ENCODE measurements at regions not wholly inside any gene's neighbourhood (a gene's known extent, or its start where the extent isn't known, plus 50 kb on each side); places are given as distances from the start of the nearest gene placed in this dataset.

DNA sequence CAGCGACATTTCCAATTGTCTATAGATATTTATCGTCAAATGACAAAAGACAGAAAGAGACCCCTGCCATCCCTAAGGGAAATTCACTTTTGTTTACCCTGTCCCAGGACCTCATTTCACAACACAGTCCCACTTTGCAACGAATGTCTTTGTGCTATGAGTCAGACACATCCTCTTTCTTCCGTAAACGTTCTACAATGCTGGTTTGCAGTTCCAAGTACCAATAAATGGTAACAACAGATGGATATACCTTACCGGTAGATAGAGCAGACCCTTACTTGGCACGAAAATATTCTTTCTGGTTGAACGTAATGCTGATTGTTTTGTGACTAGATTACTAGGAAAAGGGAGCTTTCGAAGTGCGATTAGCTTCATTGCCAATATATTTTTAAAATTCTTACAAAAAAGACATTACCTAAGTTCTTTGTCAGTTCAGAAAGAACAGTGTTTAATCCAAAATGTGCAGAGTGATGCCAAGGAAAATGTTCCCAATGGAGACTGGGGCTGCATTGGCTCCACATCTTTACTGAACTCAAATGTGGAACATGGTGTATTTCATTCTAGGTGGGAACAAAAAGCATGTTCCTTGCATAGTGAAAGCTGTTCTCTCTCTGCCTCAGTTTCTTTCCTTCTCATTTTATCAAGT is 202.5 kb upstream of the SLC27A6 start:
- TF ChIP-seq, protein P1, sequence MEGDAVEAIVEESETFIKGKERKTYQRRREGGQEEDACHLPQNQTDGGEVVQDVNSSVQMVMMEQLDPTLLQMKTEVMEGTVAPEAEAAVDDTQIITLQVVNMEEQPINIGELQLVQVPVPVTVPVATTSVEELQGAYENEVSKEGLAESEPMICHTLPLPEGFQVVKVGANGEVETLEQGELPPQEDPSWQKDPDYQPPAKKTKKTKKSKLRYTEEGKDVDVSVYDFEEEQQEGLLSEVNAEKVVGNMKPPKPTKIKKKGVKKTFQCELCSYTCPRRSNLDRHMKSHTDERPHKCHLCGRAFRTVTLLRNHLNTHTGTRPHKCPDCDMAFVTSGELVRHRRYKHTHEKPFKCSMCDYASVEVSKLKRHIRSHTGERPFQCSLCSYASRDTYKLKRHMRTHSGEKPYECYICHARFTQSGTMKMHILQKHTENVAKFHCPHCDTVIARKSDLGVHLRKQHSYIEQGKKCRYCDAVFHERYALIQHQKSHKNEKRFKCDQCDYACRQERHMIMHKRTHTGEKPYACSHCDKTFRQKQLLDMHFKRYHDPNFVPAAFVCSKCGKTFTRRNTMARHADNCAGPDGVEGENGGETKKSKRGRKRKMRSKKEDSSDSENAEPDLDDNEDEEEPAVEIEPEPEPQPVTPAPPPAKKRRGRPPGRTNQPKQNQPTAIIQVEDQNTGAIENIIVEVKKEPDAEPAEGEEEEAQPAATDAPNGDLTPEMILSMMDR (IDR thresholded peaks at IDR 0.05), result no peak
- no peak for TF ChIP-seq POLR2A (IDR thresholded peaks at IDR 0.05)

All from Peyer's patch (tissue), 4 donors.